PFSK-1 (cell line): ENCODE measurements at regions not wholly inside any gene's neighbourhood (a gene's known extent, or its start where the extent isn't known, plus 50 kb on each side); places are given as distances from the start of the nearest gene placed in this dataset.

Experiments used
- FOXP2 ChIP-seq: optimal IDR thresholded peaks from 2 replicates; pipeline ENCODE3; 2011; ENCODE audit warnings: borderline replicate concordance, control low read depth, inconsistent platforms; ENCODE audit not compliant: insufficient read depth; ENCODE audit errors: extremely low read length, extremely low read depth
- POLR2AphosphoS5 ChIP-seq: IDR thresholded peaks from 2 replicates; pipeline ENCODE4 v1.6.1; 2012; ENCODE audit warnings: low read depth, mild to moderate bottlenecking, control low read depth, low read length, moderate library complexity
- SIN3A ChIP-seq: IDR thresholded peaks from 2 replicates; pipeline ENCODE4 v1.6.1; 2012; ENCODE audit warnings: mild to moderate bottlenecking, low read length, moderate library complexity, borderline replicate concordance; ENCODE audit not compliant: insufficient read depth
- TAF1 ChIP-seq: IDR thresholded peaks from 2 replicates; pipeline ENCODE4 v1.6.1; 2012; ENCODE audit warnings: low read length, control low read depth, borderline replicate concordance; ENCODE audit not compliant: insufficient read depth
- TF ChIP-seq, protein P1 (sequence below), 2 experiments: IDR thresholded peaks; 2 replicates each; pipeline versions ENCODE4 v1.6.1 to v1.8.0; 2011 to 2012; ENCODE audit warnings: low read depth in 2 of 2, low read length in 2 of 2, control low read depth in 1 of 2, inconsistent platforms in 1 of 2, mild to moderate bottlenecking in 1 of 2, moderate library complexity in 1 of 2; ENCODE audit not compliant: insufficient read depth in 1 of 2

DNA sequence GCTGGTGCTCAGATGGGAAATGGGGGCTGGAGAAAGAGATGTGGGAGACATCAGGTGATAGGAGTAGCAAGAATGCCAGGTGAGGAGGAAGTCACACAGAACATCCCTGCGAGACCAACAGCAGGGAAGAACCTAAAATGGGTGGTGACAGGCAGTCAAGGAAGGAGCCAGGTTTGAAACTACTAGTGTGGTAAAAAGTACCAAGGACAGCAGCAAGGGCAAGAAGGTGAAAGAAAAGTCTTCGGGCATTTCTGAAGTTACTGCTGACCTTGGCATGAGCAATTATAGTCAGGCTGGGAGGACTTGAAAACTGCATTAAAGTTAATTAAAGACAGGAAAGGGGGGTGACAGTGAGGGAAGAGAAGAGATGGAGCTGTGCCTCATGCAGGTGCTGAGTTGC lies 410.4 kb downstream of the RAD51AP2 start:
- TF ChIP-seq POLR2AphosphoS5 (no peak), SIN3A (no peak), TAF1 (no peak), FOXP2 (no peak)
- TF ChIP-seq, protein P1, sequence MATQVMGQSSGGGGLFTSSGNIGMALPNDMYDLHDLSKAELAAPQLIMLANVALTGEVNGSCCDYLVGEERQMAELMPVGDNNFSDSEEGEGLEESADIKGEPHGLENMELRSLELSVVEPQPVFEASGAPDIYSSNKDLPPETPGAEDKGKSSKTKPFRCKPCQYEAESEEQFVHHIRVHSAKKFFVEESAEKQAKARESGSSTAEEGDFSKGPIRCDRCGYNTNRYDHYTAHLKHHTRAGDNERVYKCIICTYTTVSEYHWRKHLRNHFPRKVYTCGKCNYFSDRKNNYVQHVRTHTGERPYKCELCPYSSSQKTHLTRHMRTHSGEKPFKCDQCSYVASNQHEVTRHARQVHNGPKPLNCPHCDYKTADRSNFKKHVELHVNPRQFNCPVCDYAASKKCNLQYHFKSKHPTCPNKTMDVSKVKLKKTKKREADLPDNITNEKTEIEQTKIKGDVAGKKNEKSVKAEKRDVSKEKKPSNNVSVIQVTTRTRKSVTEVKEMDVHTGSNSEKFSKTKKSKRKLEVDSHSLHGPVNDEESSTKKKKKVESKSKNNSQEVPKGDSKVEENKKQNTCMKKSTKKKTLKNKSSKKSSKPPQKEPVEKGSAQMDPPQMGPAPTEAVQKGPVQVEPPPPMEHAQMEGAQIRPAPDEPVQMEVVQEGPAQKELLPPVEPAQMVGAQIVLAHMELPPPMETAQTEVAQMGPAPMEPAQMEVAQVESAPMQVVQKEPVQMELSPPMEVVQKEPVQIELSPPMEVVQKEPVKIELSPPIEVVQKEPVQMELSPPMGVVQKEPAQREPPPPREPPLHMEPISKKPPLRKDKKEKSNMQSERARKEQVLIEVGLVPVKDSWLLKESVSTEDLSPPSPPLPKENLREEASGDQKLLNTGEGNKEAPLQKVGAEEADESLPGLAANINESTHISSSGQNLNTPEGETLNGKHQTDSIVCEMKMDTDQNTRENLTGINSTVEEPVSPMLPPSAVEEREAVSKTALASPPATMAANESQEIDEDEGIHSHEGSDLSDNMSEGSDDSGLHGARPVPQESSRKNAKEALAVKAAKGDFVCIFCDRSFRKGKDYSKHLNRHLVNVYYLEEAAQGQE (IDR thresholded peaks at IDR 0.05; ENCODE audit: insufficient read depth in 1 of 2, low read depth in 2 of 2, low read length in 2 of 2): peak in 1 of 2 experiments; percentile 87; a peak in 2 of 4 replicates
